ENCODE measurements at regions not wholly inside any gene's neighbourhood (a gene's known extent, or its start where the extent isn't known, plus 50 kb on each side); places are given as distances from the start of the nearest gene placed in this dataset.

DNA sequence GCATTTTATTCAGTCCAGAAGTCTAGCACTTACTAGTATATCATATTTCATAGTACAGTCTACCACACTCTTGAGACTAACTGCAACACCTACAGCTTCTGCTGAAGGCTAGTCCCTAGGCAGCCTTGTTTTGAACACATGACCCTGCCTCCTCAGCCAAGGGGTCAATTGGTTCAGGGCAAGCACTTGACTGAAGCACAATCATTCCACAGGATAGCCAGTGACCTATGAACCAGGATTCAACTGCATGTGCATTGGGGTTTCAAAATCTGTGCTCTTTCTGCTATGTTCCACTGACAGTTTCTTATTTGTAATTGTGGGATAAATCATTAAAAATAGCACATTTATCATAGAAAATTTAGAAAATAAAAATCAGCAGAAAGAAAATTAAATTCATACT lies 186.8 kb downstream of the TMEM161B start:
- Histone ChIP-seq H2AFZ (ENCODE audit: low read depth) (no peak overlapping the region), H3K9ac (no peak overlapping the region), H3K79me2 (ENCODE audit: insufficient read depth) (no peaks in the 10 kb centered on the region), H3K9me2 (no peaks in the 10 kb centered on the region), H3K36me3 (replicated peaks in 1 of 2; ENCODE audit: control insufficient read depth in 1 of 2, insufficient read depth in 2 of 2, low read length in 1 of 2) (no peaks in the 10 kb centered on the region), H3K9me3 (no peaks in the 10 kb centered on the region), H3K4me2 (no peak overlapping the region), H3K27ac (ENCODE audit: low read depth in 2 of 2, low read length in 1 of 2) (no peak overlapping the region), H3K27me3 (ENCODE audit: insufficient read depth) (no peaks in the 10 kb centered on the region), H4K20me1 (ENCODE audit: insufficient read depth) (no peaks in the 10 kb centered on the region), H3K4me1 (ENCODE audit: control insufficient read depth in 1 of 2, insufficient read depth in 2 of 2, low read depth in 1 of 2, low read length in 1 of 2) (no peaks in the 10 kb centered on the region), H3K4me3 (ENCODE audit: low read depth in 2 of 2, low read length in 1 of 2) (no peak overlapping the region), H3F3A (replicated peaks; ENCODE audit: insufficient read depth) (no peaks in the 10 kb centered on the region)
- DNase-seq, result no peak
- ChIA-PET CTCF (interaction anchor here (1.0 kb wide), 1 partner anchor 32 kb away, joined by 3 read pairs; no protein-coding TSS in a partner anchor), POLR2A (no interaction called here)
- TF ChIP-seq, protein P1, sequence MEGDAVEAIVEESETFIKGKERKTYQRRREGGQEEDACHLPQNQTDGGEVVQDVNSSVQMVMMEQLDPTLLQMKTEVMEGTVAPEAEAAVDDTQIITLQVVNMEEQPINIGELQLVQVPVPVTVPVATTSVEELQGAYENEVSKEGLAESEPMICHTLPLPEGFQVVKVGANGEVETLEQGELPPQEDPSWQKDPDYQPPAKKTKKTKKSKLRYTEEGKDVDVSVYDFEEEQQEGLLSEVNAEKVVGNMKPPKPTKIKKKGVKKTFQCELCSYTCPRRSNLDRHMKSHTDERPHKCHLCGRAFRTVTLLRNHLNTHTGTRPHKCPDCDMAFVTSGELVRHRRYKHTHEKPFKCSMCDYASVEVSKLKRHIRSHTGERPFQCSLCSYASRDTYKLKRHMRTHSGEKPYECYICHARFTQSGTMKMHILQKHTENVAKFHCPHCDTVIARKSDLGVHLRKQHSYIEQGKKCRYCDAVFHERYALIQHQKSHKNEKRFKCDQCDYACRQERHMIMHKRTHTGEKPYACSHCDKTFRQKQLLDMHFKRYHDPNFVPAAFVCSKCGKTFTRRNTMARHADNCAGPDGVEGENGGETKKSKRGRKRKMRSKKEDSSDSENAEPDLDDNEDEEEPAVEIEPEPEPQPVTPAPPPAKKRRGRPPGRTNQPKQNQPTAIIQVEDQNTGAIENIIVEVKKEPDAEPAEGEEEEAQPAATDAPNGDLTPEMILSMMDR (IDR thresholded peaks at IDR 0.05), result no peak
- TF ChIP-seq RCOR1 (IDR thresholded peaks at IDR 0.05; ENCODE audit: low read length), result no peak
- TF ChIP-seq, protein P2, sequence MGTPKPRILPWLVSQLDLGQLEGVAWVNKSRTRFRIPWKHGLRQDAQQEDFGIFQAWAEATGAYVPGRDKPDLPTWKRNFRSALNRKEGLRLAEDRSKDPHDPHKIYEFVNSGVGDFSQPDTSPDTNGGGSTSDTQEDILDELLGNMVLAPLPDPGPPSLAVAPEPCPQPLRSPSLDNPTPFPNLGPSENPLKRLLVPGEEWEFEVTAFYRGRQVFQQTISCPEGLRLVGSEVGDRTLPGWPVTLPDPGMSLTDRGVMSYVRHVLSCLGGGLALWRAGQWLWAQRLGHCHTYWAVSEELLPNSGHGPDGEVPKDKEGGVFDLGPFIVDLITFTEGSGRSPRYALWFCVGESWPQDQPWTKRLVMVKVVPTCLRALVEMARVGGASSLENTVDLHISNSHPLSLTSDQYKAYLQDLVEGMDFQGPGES (IDR thresholded peaks at IDR 0.05; ENCODE audit: low read depth, low read length), result no peak
- no peak for TF ChIP-seq FOSL2 (IDR thresholded peaks at IDR 0.05; ENCODE audit: borderline replicate concordance, low read depth)
- TF ChIP-seq FOXJ3 (CRISPR knock-in tag; IDR thresholded peaks at IDR 0.05), result no peak
- no peak for TF ChIP-seq FOXM1 (IDR thresholded peaks at IDR 0.05; ENCODE audit: low read depth)
- no peak for TF ChIP-seq GATA2 (CRISPR knock-in tag; IDR thresholded peaks at IDR 0.05)
- TF ChIP-seq CHD2 (IDR thresholded peaks at IDR 0.05; ENCODE audit: low read length, partially characterized antibody), result no peak
- no peak for TF ChIP-seq POLR2AphosphoS5 (IDR thresholded peaks at IDR 0.05; ENCODE audit: low read depth, low read length)
- TF ChIP-seq YY1 (IDR thresholded peaks at IDR 0.05; ENCODE audit: low read depth), result no peak
- TF ChIP-seq JUND (IDR thresholded peaks at IDR 0.05), result no peak
- TF ChIP-seq GABPA (IDR thresholded peaks at IDR 0.05; ENCODE audit: low read depth), result no peak

DNA sequence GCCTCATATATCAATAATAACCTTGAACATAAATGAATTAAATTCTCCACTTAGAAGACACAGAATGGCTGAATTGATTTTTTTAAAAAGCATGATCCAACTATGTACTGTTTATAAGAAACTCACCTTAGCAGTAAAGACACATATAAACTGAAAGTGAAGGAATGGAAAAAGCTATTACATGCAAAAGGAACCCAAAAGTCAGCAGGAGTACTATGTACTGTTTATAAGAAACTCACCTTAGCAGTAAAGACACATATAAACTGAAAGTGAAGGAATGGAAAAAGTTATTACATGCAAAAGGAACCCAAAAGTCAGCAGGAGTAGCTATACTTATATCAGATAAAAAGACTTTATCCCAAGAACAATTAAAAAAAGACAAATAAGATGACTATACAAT lies 204.8 kb downstream of the TMEM161B start:
- no peaks in the 10 kb centered on the region for H3K4me1 ChIP-seq (ENCODE audit: control insufficient read depth in 1 of 2, insufficient read depth in 2 of 2, low read depth in 1 of 2, low read length in 1 of 2)
- H4K20me1 ChIP-seq (ENCODE audit: insufficient read depth), result no peaks in the 10 kb centered on the region
- H3K79me2 ChIP-seq (ENCODE audit: insufficient read depth), result no peaks in the 10 kb centered on the region
- no peak overlapping the region for H3K4me3 ChIP-seq (ENCODE audit: low read depth in 2 of 2, low read length in 1 of 2)
- H3F3A ChIP-seq (replicated peaks; ENCODE audit: insufficient read depth), result no peaks in the 10 kb centered on the region
- CTCF ChIA-PET, result interaction anchor here (1.4 kb wide), 1 partner anchor 273 kb away, joined by 3 read pairs; no protein-coding TSS in a partner anchor
- no peaks in the 10 kb centered on the region for H3K36me3 ChIP-seq (replicated peaks in 1 of 2; ENCODE audit: control insufficient read depth in 1 of 2, insufficient read depth in 2 of 2, low read length in 1 of 2)
- POLR2A ChIA-PET, result no interaction called here
- no peak overlapping the region for H3K9ac ChIP-seq
- no peaks in the 10 kb centered on the region for H3K9me3 ChIP-seq
- no peak overlapping the region for H2AFZ ChIP-seq (ENCODE audit: low read depth)
- no peak overlapping the region for H3K27ac ChIP-seq (ENCODE audit: low read depth in 2 of 2, low read length in 1 of 2)
- TF ChIP-seq FOXJ3 (CRISPR knock-in tag; IDR thresholded peaks at IDR 0.05), result no peak
- TF ChIP-seq, protein P1 (IDR thresholded peaks at IDR 0.05), result no peak
- no peak for TF ChIP-seq SMC3 (IDR thresholded peaks at IDR 0.05; ENCODE audit: low read depth, low read length)
- TF ChIP-seq, protein P3, sequence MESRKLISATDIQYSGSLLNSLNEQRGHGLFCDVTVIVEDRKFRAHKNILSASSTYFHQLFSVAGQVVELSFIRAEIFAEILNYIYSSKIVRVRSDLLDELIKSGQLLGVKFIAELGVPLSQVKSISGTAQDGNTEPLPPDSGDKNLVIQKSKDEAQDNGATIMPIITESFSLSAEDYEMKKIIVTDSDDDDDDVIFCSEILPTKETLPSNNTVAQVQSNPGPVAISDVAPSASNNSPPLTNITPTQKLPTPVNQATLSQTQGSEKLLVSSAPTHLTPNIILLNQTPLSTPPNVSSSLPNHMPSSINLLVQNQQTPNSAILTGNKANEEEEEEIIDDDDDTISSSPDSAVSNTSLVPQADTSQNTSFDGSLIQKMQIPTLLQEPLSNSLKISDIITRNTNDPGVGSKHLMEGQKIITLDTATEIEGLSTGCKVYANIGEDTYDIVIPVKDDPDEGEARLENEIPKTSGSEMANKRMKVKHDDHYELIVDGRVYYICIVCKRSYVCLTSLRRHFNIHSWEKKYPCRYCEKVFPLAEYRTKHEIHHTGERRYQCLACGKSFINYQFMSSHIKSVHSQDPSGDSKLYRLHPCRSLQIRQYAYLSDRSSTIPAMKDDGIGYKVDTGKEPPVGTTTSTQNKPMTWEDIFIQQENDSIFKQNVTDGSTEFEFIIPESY (IDR thresholded peaks at IDR 0.05; ENCODE audit: borderline replicate concordance, low read depth), result no peak
- H3K9me2 ChIP-seq, result no peaks in the 10 kb centered on the region
- no peak overlapping the region for H3K4me2 ChIP-seq
- no peak for DNase-seq
- no peaks in the 10 kb centered on the region for H3K27me3 ChIP-seq (ENCODE audit: insufficient read depth)

Measured in SK-N-SH (cell line).